D721Med (cell line): ENCODE measurements at regions not wholly inside any gene's neighbourhood (a gene's known extent, or its start where the extent isn't known, plus 50 kb on each side); places are given as distances from the start of the nearest gene placed in this dataset.

Source experiments
- DNase-seq: peaks from one replicate; pipeline ENCODE4 v3.0.0; 2011; ENCODE audit warnings: low spot score; ENCODE audit not compliant: insufficient read length
- FAIRE-seq: peaks from 2 replicates; lab custom pipeline; 2011; peaks lifted over from hg19 to GRCh38; lab: Jason Lieb, UNC
- CTCF ChIP-seq: IDR thresholded peaks from 2 replicates; pipeline ENCODE4 v1.5.1; 2012; ENCODE audit warnings: mild to moderate bottlenecking, control low read depth; ENCODE audit not compliant: insufficient read depth; ENCODE audit errors: missing control alignments

GRCh38 chr6:81194374-81194773 is 558.1 kb downstream of the TENT5A start:
- TF ChIP-seq CTCF, result no peak
- FAIRE-seq (no peak), DNase-seq (no peak)

GRCh38 chr6:81172056-81172740 is 580.3 kb downstream of the TENT5A start:
- TF ChIP-seq CTCF, result no peak
- FAIRE-seq, result no peak
- DNase-seq, result no peak

- no peak for FAIRE-seq
- no peak for DNase-seq
Measured at GRCh38 chr6:81169166-81169565, 583.3 kb downstream of the TENT5A start.

GRCh38 chr6:81166770-81167169 is 585.7 kb downstream of the TENT5A start:
- FAIRE-seq, result no peak
- TF ChIP-seq CTCF, result no peak

More at GRCh38 chr6:81169166-81169565, 583.3 kb downstream of the TENT5A start:
- no peak for TF ChIP-seq CTCF

GRCh38 chr6:81158956-81159355 is 593.5 kb downstream of the TENT5A start:
- no peak for TF ChIP-seq CTCF
- DNase-seq, result no peak
- no peak for FAIRE-seq

More at GRCh38 chr6:81166770-81167169, 585.7 kb downstream of the TENT5A start:
- no peak for DNase-seq

GRCh38 chr6:81148751-81149150 is 603.7 kb downstream of the TENT5A start:
- DNase-seq, result no peak
- FAIRE-seq, result no peak
- no peak for TF ChIP-seq CTCF

- TF ChIP-seq CTCF, result no peak
- DNase-seq (no peak), FAIRE-seq (no peak)
Measured at GRCh38 chr6:81145506-81145905, 607.0 kb downstream of the TENT5A start.
